Sigmoid colon (tissue), 4 donors: ENCODE measurements at regions not wholly inside any gene's neighbourhood (a gene's known extent, or its start where the extent isn't known, plus 50 kb on each side); places are given as distances from the start of the nearest gene placed in this dataset.

ENCODE experiments used
- EP300 ChIP-seq, 4 donors: sonication (generic); formaldehyde crosslinking; IDR thresholded peaks; one replicate each; pipeline ENCODE4 v1.6.1; 2017; ENCODE audit warnings: antibody characterized with exemption in 4 of 4
- POLR2A ChIP-seq, 2 donors: fragments of 450-650 bp; IDR thresholded peaks; one replicate each; pipeline ENCODE4 v1.6.1; 2016; ENCODE audit warnings: antibody characterized with exemption in 2 of 2, mild to moderate bottlenecking in 2 of 2, moderate library complexity in 2 of 2
- TF ChIP-seq, protein P1 (sequence below), 4 experiments: fragments of 450-650 bp in 3 of 4; fragments of 200-600 bp in 1 of 4; IDR thresholded peaks; one replicate each; pipeline ENCODE4 v1.5.1; 2016 to 2019; ENCODE audit warnings: antibody characterized with exemption in 4 of 4, mild to moderate bottlenecking in 3 of 4, moderate library complexity in 2 of 4

GRCh38 chrX:8916697-8917096 is 115.5 kb upstream of the FAM9A start:
- TF ChIP-seq, protein P1, sequence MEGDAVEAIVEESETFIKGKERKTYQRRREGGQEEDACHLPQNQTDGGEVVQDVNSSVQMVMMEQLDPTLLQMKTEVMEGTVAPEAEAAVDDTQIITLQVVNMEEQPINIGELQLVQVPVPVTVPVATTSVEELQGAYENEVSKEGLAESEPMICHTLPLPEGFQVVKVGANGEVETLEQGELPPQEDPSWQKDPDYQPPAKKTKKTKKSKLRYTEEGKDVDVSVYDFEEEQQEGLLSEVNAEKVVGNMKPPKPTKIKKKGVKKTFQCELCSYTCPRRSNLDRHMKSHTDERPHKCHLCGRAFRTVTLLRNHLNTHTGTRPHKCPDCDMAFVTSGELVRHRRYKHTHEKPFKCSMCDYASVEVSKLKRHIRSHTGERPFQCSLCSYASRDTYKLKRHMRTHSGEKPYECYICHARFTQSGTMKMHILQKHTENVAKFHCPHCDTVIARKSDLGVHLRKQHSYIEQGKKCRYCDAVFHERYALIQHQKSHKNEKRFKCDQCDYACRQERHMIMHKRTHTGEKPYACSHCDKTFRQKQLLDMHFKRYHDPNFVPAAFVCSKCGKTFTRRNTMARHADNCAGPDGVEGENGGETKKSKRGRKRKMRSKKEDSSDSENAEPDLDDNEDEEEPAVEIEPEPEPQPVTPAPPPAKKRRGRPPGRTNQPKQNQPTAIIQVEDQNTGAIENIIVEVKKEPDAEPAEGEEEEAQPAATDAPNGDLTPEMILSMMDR (IDR thresholded peaks at IDR 0.05), result no peak
- no peak for TF ChIP-seq EP300 (IDR thresholded peaks at IDR 0.05)
- TF ChIP-seq POLR2A (IDR thresholded peaks at IDR 0.05), result no peak
